GM23338 (cell line): ENCODE measurements at regions not wholly inside any gene's neighbourhood (a gene's known extent, or its start where the extent isn't known, plus 50 kb on each side); places are given as distances from the start of the nearest gene placed in this dataset.

Experiments
- CREB1 ChIP-seq: fragments of 250-450 bp; sonication (Bioruptor Pico); IDR thresholded peaks from 2 replicates; pipeline ENCODE4 v1.5.0; 2020; ENCODE audit warnings: low read depth, mild to moderate bottlenecking, moderate library complexity
- EZH2 ChIP-seq: fragments of 200-600 bp; sonication (generic); IDR thresholded peaks from one replicate; pipeline ENCODE4 v1.8.0; 2017; ENCODE audit warnings: antibody characterized with exemption, mild to moderate bottlenecking, low read depth; ENCODE audit not compliant: unreplicated experiment
- EZH2phosphoT487 ChIP-seq: fragments of 200-600 bp; sonication (generic); IDR thresholded peaks from one replicate; pipeline ENCODE4 v1.8.1; 2018; ENCODE audit warnings: antibody characterized with exemption; ENCODE audit not compliant: unreplicated experiment
- JUNB ChIP-seq: IDR thresholded peaks from one replicate; pipeline ENCODE4 v1.6.1; 2016; ENCODE audit warnings: antibody characterized with exemption; ENCODE audit not compliant: unreplicated experiment
- POLR2AphosphoS5 ChIP-seq: IDR thresholded peaks from 2 replicates; pipeline ENCODE4 v1.6.1; 2016; ENCODE audit warnings: antibody characterized with exemption, low read depth
- TF ChIP-seq, protein P1 (sequence below), 2 experiments: fragments of 200-600 bp in 1 of 2; sonication (generic) in 1 of 2; conservative IDR thresholded peaks; 2 replicates each; pipeline versions ENCODE4 v1.5.1 to v1.6.1; 2016 to 2017; ENCODE audit warnings: antibody characterized with exemption in 2 of 2, low read depth in 2 of 2, mild to moderate bottlenecking in 2 of 2, moderate library complexity in 1 of 2
- TF ChIP-seq, protein P2 (sequence below): fragments of 250-450 bp; sonication (Bioruptor Pico); IDR thresholded peaks from 2 replicates; pipeline ENCODE4 v1.5.0; 2020; ENCODE audit warnings: mild to moderate bottlenecking, moderate library complexity
- TF ChIP-seq, protein P3 (sequence below): IDR thresholded peaks from one replicate; pipeline ENCODE4 v1.6.1; 2018; ENCODE audit warnings: antibody characterized with exemption; ENCODE audit not compliant: unreplicated experiment

- TF ChIP-seq, protein P1, sequence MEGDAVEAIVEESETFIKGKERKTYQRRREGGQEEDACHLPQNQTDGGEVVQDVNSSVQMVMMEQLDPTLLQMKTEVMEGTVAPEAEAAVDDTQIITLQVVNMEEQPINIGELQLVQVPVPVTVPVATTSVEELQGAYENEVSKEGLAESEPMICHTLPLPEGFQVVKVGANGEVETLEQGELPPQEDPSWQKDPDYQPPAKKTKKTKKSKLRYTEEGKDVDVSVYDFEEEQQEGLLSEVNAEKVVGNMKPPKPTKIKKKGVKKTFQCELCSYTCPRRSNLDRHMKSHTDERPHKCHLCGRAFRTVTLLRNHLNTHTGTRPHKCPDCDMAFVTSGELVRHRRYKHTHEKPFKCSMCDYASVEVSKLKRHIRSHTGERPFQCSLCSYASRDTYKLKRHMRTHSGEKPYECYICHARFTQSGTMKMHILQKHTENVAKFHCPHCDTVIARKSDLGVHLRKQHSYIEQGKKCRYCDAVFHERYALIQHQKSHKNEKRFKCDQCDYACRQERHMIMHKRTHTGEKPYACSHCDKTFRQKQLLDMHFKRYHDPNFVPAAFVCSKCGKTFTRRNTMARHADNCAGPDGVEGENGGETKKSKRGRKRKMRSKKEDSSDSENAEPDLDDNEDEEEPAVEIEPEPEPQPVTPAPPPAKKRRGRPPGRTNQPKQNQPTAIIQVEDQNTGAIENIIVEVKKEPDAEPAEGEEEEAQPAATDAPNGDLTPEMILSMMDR (conservative IDR thresholded peaks at IDR 0.05; ENCODE audit: low read depth in 2 of 2): no peak
- TF ChIP-seq POLR2AphosphoS5 (no peak), CREB1 (CRISPR knock-in tag) (no peak), EZH2phosphoT487 (no peak), EZH2 (no peak), JUNB (no peak)
- TF ChIP-seq, protein P2, sequence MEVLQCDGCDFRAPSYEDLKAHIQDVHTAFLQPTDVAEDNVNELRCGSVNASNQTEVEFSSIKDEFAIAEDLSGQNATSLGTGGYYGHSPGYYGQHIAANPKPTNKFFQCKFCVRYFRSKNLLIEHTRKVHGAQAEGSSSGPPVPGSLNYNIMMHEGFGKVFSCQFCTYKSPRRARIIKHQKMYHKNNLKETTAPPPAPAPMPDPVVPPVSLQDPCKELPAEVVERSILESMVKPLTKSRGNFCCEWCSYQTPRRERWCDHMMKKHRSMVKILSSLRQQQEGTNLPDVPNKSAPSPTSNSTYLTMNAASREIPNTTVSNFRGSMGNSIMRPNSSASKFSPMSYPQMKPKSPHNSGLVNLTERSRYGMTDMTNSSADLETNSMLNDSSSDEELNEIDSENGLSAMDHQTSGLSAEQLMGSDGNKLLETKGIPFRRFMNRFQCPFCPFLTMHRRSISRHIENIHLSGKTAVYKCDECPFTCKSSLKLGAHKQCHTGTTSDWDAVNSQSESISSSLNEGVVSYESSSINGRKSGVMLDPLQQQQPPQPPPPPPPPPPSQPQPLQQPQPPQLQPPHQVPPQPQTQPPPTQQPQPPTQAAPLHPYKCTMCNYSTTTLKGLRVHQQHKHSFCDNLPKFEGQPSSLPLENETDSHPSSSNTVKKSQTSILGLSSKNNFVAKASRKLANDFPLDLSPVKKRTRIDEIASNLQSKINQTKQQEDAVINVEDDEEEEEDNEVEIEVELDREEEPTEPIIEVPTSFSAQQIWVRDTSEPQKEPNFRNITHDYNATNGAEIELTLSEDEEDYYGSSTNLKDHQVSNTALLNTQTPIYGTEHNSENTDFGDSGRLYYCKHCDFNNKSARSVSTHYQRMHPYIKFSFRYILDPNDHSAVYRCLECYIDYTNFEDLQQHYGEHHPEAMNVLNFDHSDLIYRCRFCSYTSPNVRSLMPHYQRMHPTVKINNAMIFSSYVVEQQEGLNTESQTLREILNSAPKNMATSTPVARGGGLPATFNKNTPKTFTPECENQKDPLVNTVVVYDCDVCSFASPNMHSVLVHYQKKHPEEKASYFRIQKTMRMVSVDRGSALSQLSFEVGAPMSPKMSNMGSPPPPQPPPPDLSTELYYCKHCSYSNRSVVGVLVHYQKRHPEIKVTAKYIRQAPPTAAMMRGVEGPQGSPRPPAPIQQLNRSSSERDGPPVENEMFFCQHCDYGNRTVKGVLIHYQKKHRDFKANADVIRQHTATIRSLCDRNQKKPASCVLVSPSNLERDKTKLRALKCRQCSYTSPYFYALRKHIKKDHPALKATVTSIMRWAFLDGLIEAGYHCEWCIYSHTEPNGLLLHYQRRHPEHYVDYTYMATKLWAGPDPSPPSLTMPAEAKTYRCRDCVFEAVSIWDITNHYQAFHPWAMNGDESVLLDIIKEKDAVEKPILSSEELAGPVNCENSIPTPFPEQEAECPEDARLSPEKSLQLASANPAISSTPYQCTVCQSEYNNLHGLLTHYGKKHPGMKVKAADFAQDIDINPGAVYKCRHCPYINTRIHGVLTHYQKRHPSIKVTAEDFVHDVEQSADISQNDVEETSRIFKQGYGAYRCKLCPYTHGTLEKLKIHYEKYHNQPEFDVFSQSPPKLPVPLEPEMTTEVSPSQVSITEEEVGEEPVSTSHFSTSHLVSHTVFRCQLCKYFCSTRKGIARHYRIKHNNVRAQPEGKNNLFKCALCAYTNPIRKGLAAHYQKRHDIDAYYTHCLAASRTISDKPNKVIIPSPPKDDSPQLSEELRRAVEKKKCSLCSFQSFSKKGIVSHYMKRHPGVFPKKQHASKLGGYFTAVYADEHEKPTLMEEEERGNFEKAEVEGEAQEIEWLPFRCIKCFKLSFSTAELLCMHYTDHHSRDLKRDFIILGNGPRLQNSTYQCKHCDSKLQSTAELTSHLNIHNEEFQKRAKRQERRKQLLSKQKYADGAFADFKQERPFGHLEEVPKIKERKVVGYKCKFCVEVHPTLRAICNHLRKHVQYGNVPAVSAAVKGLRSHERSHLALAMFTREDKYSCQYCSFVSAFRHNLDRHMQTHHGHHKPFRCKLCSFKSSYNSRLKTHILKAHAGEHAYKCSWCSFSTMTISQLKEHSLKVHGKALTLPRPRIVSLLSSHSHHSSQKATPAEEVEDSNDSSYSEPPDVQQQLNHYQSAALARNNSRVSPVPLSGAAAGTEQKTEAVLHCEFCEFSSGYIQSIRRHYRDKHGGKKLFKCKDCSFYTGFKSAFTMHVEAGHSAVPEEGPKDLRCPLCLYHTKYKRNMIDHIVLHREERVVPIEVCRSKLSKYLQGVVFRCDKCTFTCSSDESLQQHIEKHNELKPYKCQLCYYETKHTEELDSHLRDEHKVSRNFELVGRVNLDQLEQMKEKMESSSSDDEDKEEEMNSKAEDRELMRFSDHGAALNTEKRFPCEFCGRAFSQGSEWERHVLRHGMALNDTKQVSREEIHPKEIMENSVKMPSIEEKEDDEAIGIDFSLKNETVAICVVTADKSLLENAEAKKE (CRISPR knock-in tag): no peak
- TF ChIP-seq, protein P3, sequence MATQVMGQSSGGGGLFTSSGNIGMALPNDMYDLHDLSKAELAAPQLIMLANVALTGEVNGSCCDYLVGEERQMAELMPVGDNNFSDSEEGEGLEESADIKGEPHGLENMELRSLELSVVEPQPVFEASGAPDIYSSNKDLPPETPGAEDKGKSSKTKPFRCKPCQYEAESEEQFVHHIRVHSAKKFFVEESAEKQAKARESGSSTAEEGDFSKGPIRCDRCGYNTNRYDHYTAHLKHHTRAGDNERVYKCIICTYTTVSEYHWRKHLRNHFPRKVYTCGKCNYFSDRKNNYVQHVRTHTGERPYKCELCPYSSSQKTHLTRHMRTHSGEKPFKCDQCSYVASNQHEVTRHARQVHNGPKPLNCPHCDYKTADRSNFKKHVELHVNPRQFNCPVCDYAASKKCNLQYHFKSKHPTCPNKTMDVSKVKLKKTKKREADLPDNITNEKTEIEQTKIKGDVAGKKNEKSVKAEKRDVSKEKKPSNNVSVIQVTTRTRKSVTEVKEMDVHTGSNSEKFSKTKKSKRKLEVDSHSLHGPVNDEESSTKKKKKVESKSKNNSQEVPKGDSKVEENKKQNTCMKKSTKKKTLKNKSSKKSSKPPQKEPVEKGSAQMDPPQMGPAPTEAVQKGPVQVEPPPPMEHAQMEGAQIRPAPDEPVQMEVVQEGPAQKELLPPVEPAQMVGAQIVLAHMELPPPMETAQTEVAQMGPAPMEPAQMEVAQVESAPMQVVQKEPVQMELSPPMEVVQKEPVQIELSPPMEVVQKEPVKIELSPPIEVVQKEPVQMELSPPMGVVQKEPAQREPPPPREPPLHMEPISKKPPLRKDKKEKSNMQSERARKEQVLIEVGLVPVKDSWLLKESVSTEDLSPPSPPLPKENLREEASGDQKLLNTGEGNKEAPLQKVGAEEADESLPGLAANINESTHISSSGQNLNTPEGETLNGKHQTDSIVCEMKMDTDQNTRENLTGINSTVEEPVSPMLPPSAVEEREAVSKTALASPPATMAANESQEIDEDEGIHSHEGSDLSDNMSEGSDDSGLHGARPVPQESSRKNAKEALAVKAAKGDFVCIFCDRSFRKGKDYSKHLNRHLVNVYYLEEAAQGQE: no peak
These were observed 357.4 kb upstream of the ADGRL2 start for GRCh38 chr1:81443288-81443687.
